ENCODE measurements at regions not wholly inside any gene's neighbourhood (a gene's known extent, or its start where the extent isn't known, plus 50 kb on each side); places are given as distances from the start of the nearest gene placed in this dataset.

GRCh38 chr9:2292733-2293132 is 277.6 kb downstream of the SMARCA2 start:
- no peak overlapping the region for H3K4me3 ChIP-seq (ENCODE audit: low read depth, low read length)
- DNase-seq (ENCODE audit: low read depth) = no peak
- in situ Hi-C loops (cut with HindIII; ENCODE audit: low sequenced_read_pairs) = no loop called here
- TF ChIP-seq, protein P1, sequence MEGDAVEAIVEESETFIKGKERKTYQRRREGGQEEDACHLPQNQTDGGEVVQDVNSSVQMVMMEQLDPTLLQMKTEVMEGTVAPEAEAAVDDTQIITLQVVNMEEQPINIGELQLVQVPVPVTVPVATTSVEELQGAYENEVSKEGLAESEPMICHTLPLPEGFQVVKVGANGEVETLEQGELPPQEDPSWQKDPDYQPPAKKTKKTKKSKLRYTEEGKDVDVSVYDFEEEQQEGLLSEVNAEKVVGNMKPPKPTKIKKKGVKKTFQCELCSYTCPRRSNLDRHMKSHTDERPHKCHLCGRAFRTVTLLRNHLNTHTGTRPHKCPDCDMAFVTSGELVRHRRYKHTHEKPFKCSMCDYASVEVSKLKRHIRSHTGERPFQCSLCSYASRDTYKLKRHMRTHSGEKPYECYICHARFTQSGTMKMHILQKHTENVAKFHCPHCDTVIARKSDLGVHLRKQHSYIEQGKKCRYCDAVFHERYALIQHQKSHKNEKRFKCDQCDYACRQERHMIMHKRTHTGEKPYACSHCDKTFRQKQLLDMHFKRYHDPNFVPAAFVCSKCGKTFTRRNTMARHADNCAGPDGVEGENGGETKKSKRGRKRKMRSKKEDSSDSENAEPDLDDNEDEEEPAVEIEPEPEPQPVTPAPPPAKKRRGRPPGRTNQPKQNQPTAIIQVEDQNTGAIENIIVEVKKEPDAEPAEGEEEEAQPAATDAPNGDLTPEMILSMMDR (IDR thresholded peaks at IDR 0.05; ENCODE audit: low read depth, low read length, missing control alignments) = no peak

DNA sequence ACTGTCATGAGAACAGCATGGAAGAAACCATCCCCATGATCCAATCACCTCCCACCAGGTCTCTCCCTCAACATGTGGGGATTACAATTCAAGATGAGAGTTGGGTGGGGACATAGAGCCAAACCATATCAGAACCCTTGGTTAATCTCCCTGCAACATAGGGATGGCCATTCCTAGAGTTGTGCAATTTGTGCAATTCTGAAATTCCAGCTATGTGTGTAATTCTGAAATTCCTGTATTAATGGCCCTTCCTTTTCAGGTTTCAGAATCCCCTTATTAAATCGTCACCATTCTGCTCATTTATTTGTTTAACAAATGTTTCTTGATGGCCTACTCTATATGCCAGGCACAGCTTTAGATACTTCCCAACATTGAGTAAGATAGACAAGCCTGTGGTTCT is 282.6 kb downstream of the SMARCA2 start:
- TF ChIP-seq, protein P1 (IDR thresholded peaks at IDR 0.05; ENCODE audit: low read depth, low read length, missing control alignments) = no peak
- DNase-seq (ENCODE audit: low read depth) = no peak
- H3K4me3 ChIP-seq (ENCODE audit: low read depth, low read length) = no peak overlapping the region
- in situ Hi-C loops (cut with HindIII; ENCODE audit: low sequenced_read_pairs) = no loop called here

DNA sequence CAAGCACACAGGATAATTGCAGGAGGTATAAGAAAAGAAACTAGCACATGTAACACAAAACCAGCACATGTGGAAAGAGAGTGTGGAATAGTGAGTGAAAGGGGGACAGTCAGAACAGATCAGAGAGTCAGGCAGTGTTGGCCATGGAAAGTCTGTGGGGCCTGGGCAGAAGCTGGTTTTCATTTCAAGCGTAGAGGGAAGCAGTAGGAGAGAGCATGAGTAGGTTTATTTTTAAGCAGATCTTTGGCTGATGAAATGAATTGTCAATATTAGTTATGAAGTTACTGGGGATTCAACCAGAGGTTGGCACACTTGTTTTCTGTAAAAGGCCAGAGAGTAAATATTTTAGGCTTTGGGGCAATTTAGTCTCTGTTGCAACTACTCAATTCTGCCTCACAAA is 283.1 kb downstream of the SMARCA2 start:
- in situ Hi-C loops (cut with HindIII; ENCODE audit: low sequenced_read_pairs) = no loop called here
- TF ChIP-seq, protein P1 (IDR thresholded peaks at IDR 0.05; ENCODE audit: low read depth, low read length, missing control alignments) = no peak
- H3K4me3 ChIP-seq (ENCODE audit: low read depth, low read length) = no peak overlapping the region
- no peak for DNase-seq (ENCODE audit: low read depth)

DNA sequence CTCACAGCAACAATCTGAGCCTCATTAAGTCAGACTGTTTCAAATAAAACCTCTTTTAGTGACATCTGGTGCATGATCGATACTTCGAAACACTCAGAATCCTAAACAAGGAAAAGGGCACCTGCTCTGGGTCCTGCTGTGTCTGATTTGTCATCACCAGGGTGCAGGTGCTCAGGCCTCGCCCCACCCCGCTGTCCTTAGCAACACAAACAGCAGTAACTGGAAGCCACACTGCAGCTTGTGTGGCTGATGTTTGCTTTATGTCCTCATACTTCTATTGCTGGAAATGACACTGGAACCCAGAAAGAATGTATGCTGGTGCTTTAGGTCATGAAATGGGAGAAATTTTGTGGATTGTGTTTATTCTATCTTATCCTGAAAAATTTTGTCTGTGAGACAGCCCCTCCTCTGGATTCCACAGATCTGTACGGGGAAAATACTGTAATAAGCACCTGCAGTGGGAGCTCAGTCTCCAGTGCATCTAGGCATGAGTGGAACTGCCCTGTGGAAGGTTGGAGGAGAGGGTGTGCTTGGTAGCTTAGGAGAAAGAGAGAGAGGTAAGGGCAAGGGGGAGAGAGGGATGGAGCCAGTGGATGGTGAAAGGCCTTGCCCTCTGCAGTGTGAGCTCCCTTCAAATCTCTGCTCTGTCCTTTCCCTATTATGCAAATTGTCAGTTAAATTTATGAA is 284.2 kb downstream of the SMARCA2 start:
- no peak overlapping the region for H3K4me3 ChIP-seq (ENCODE audit: low read depth, low read length)
- DNase-seq (ENCODE audit: low read depth) = no peak
- in situ Hi-C loops (cut with HindIII; ENCODE audit: low sequenced_read_pairs) = no loop called here
- TF ChIP-seq, protein P1 (IDR thresholded peaks at IDR 0.05; ENCODE audit: low read depth, low read length, missing control alignments) = no peak

- in situ Hi-C loops (cut with HindIII; ENCODE audit: low sequenced_read_pairs) = no loop called here
- no peak for DNase-seq (ENCODE audit: low read depth)
- no peak overlapping the region for H3K4me3 ChIP-seq (ENCODE audit: low read depth, low read length)
- TF ChIP-seq, protein P1 (IDR thresholded peaks at IDR 0.05; ENCODE audit: low read depth, low read length, missing control alignments) = no peak
These were observed 284.7 kb downstream of the SMARCA2 start for GRCh38 chr9:2299843-2300205.

- in situ Hi-C loops (cut with HindIII; ENCODE audit: low sequenced_read_pairs) = no loop called here
- no peak overlapping the region for H3K4me3 ChIP-seq (ENCODE audit: low read depth, low read length)
- TF ChIP-seq, protein P1 (IDR thresholded peaks at IDR 0.05; ENCODE audit: low read depth, low read length, missing control alignments) = no peak
- no peak for DNase-seq (ENCODE audit: low read depth)
These were observed 285.2 kb downstream of the SMARCA2 start for GRCh38 chr9:2300325-2300724.

Data from astrocyte of the cerebellum (primary cell).